CD4-positive, CD25-positive, alpha-beta regulatory T cell (primary cell): ENCODE measurements at regions not wholly inside any gene's neighbourhood (a gene's known extent, or its start where the extent isn't known, plus 50 kb on each side); places are given as distances from the start of the nearest gene placed in this dataset.

Experiments
- ATAC-seq, 2 donors: fragments of 150-1000 bp; cut with Tn5 transposase; one replicate each; pipeline ENCODE4 v1.10.0; 2021; ENCODE audit warnings: low read depth in 2 of 2, moderate number of reproducible peaks in 2 of 2, moderate library complexity in 1 of 2
- DNase-seq, 3 donors: peaks; one replicate each; pipeline versions ENCODE4 v3.0.0 to v3.0.0-alpha.2; 2012 to 2022; ENCODE audit warnings: mixed read lengths in 1 of 3
- H3K27ac ChIP-seq: one replicate; pipeline ENCODE4 v1.7.0; 2013; ENCODE audit warnings: mild to moderate bottlenecking, low read length; ENCODE audit not compliant: insufficient read depth, poor library complexity, severe bottlenecking
- H3K27me3 ChIP-seq: one replicate; pipeline ENCODE4 v1.7.0; 2013; ENCODE audit warnings: low read length; ENCODE audit not compliant: control insufficient read depth, insufficient read depth
- H3K36me3 ChIP-seq: one replicate; pipeline ENCODE4 v1.7.0; 2013; ENCODE audit warnings: mild to moderate bottlenecking, low read length, moderate library complexity; ENCODE audit not compliant: control insufficient read depth, insufficient read depth
- H3K4me1 ChIP-seq: 2 replicates; pipeline ENCODE4 v1.7.0; 2013; ENCODE audit warnings: mild to moderate bottlenecking, low read length; ENCODE audit not compliant: insufficient read depth, control insufficient read depth, poor library complexity, severe bottlenecking
- H3K4me3 ChIP-seq: one replicate; pipeline ENCODE4 v1.7.0; 2013; ENCODE audit warnings: low read depth, mild to moderate bottlenecking, low read length, moderate library complexity
- H3K9me3 ChIP-seq, 2 experiments: 1 replicate in 1 of 2; 2 replicates in 1 of 2; pipeline ENCODE4 v1.7.0; 2013; ENCODE audit warnings: low read length in 2 of 2, mild to moderate bottlenecking in 1 of 2, moderate library complexity in 1 of 2; ENCODE audit not compliant: control insufficient read depth in 2 of 2
- H3K27ac Mint-ChIP-seq, 3 donors: one replicate each; pipeline ENCODE4 v1.8.0; 2020 to 2022; ENCODE audit warnings: mild to moderate bottlenecking in 3 of 3, mixed read lengths in 3 of 3, moderate library complexity in 2 of 3
- H3K27me3 Mint-ChIP-seq: one replicate; pipeline ENCODE4 v1.8.0; 2022; ENCODE audit warnings: mild to moderate bottlenecking, mixed read lengths
- H3K36me3 Mint-ChIP-seq: one replicate; pipeline ENCODE4 v1.8.0; 2020; ENCODE audit warnings: mixed read lengths
- H3K4me1 Mint-ChIP-seq, 4 donors: one replicate each; pipeline ENCODE4 v1.8.0; 2020 to 2022; ENCODE audit warnings: mixed read lengths in 4 of 4, mild to moderate bottlenecking in 1 of 4
- H3K4me3 Mint-ChIP-seq, 4 donors: one replicate each; pipeline ENCODE4 v1.8.0; 2020 to 2022; ENCODE audit warnings: mild to moderate bottlenecking in 4 of 4, mixed read lengths in 4 of 4, moderate library complexity in 3 of 4
- H3K9me3 Mint-ChIP-seq, 7 donors: one replicate each; pipeline ENCODE4 v1.8.0; 2020 to 2022; ENCODE audit warnings: mixed read lengths in 7 of 7, mild to moderate bottlenecking in 3 of 7, moderate library complexity in 2 of 7

- Mint-ChIP-seq H3K27ac (peak overlapping the region in 1 of 3 donors; percentile 57), H3K4me3 (no peak overlapping the region), H3K9me3 (peaks cover 0 to 20% (median 1%) of the 10 kb centered on the region in 7 donors), H3K27me3 (no peaks in the 10 kb centered on the region), H3K36me3 (no peaks in the 10 kb centered on the region), H3K4me1 (no peaks in the 10 kb centered on the region)
- no peak overlapping the region for H3K27ac ChIP-seq
- H3K27me3 ChIP-seq: no peaks in the 10 kb centered on the region
- H3K36me3 ChIP-seq: no peaks in the 10 kb centered on the region
- ATAC-seq: no peak
- peaks cover 0 to 3% of the 10 kb centered on the region in 2 experiments for H3K9me3 ChIP-seq
- no peaks in the 10 kb centered on the region for H3K4me1 ChIP-seq
- H3K4me3 ChIP-seq: no peak overlapping the region
- no peak for DNase-seq
Observed at GRCh38 chr9:82354279-82354659, 365.7 kb downstream of the SPATA31D1 start.

- no peaks in the 10 kb centered on the region for H3K9me3 ChIP-seq
- H3K27me3 Mint-ChIP-seq: no peaks in the 10 kb centered on the region
- no peak overlapping the region for H3K27ac ChIP-seq
- DNase-seq: no peak
- H3K4me3 ChIP-seq: no peak overlapping the region
- no peaks in the 10 kb centered on the region for H3K4me1 ChIP-seq
- H3K36me3 Mint-ChIP-seq: no peaks in the 10 kb centered on the region
- no peaks in the 10 kb centered on the region for H3K36me3 ChIP-seq
- no peak for ATAC-seq
- H3K4me3 Mint-ChIP-seq: no peak overlapping the region
- H3K9me3 Mint-ChIP-seq: peaks cover 0 to 14% (median 4%) of the 10 kb centered on the region in 7 donors
- no peaks in the 10 kb centered on the region for H3K27me3 ChIP-seq
- no peak overlapping the region for H3K27ac Mint-ChIP-seq
- no peaks in the 10 kb centered on the region for H3K4me1 Mint-ChIP-seq
Observed at GRCh38 chr9:82356131-82356530, 367.6 kb downstream of the SPATA31D1 start.

- no peaks in the 10 kb centered on the region for H3K27me3 ChIP-seq
- DNase-seq (no peak), ATAC-seq (no peak)
- H3K9me3 ChIP-seq: no peaks in the 10 kb centered on the region
- H3K36me3 ChIP-seq: no peaks in the 10 kb centered on the region
- no peaks in the 10 kb centered on the region for H3K4me1 Mint-ChIP-seq
- peaks cover 0 to 11% (median 4%) of the 10 kb centered on the region in 7 donors for H3K9me3 Mint-ChIP-seq
- no peak overlapping the region for H3K27ac ChIP-seq
- no peaks in the 10 kb centered on the region for H3K4me1 ChIP-seq
- no peaks in the 10 kb centered on the region for H3K36me3 Mint-ChIP-seq
- H3K4me3 ChIP-seq: no peak overlapping the region
- no peaks in the 10 kb centered on the region for H3K27me3 Mint-ChIP-seq
- H3K27ac Mint-ChIP-seq: no peak overlapping the region
- H3K4me3 Mint-ChIP-seq: no peak overlapping the region
Observed at GRCh38 chr9:82356871-82357270, 368.3 kb downstream of the SPATA31D1 start.

- Histone ChIP-seq H3K27ac (no peak overlapping the region), H3K4me1 (no peaks in the 10 kb centered on the region), H3K4me3 (no peak overlapping the region), H3K36me3 (no peaks in the 10 kb centered on the region), H3K27me3 (no peaks in the 10 kb centered on the region), H3K9me3 (no peaks in the 10 kb centered on the region)
- no peaks in the 10 kb centered on the region for H3K27me3 Mint-ChIP-seq
- peaks cover 0 to 9% (median 6%) of the 10 kb centered on the region in 7 donors for H3K9me3 Mint-ChIP-seq
- no peak overlapping the region for H3K4me3 Mint-ChIP-seq
- no peaks in the 10 kb centered on the region for H3K4me1 Mint-ChIP-seq
- DNase-seq: no peak
- ATAC-seq: no peak
- no peak overlapping the region for H3K27ac Mint-ChIP-seq
- H3K36me3 Mint-ChIP-seq: no peaks in the 10 kb centered on the region
Observed at GRCh38 chr9:82363198-82363597, 374.6 kb downstream of the SPATA31D1 start.

GRCh38 chr9:82363682-82364081 is 375.1 kb downstream of the SPATA31D1 start:
- H3K27ac ChIP-seq: no peak overlapping the region
- no peaks in the 10 kb centered on the region for H3K36me3 ChIP-seq
- H3K27me3 Mint-ChIP-seq: no peaks in the 10 kb centered on the region
- H3K36me3 Mint-ChIP-seq: no peaks in the 10 kb centered on the region
- no peaks in the 10 kb centered on the region for H3K9me3 ChIP-seq
- H3K4me3 ChIP-seq: no peak overlapping the region
- H3K27me3 ChIP-seq: no peaks in the 10 kb centered on the region
- H3K9me3 Mint-ChIP-seq: peaks cover 0 to 9% (median 6%) of the 10 kb centered on the region in 7 donors
- H3K4me1 ChIP-seq: no peaks in the 10 kb centered on the region
- H3K4me3 Mint-ChIP-seq: no peak overlapping the region
- no peak for ATAC-seq
- no peak overlapping the region for H3K27ac Mint-ChIP-seq
- DNase-seq: no peak
- no peaks in the 10 kb centered on the region for H3K4me1 Mint-ChIP-seq

- H3K36me3 ChIP-seq: no peaks in the 10 kb centered on the region
- H3K27me3 Mint-ChIP-seq: no peaks in the 10 kb centered on the region
- no peak overlapping the region for H3K4me3 Mint-ChIP-seq
- H3K27me3 ChIP-seq: no peaks in the 10 kb centered on the region
- H3K9me3 Mint-ChIP-seq: peaks cover 0 to 16% (median 4%) of the 10 kb centered on the region in 7 donors
- no peaks in the 10 kb centered on the region for H3K4me1 ChIP-seq
- H3K27ac Mint-ChIP-seq: no peak overlapping the region
- no peak overlapping the region for H3K27ac ChIP-seq
- ATAC-seq (no peak), DNase-seq (no peak)
- H3K36me3 Mint-ChIP-seq: no peaks in the 10 kb centered on the region
- H3K9me3 ChIP-seq: no peaks in the 10 kb centered on the region
- no peak overlapping the region for H3K4me3 ChIP-seq
- H3K4me1 Mint-ChIP-seq: no peaks in the 10 kb centered on the region
Observed at GRCh38 chr9:82367016-82367415, 378.4 kb downstream of the SPATA31D1 start.

GRCh38 chr9:82367929-82368328 is 379.4 kb downstream of the SPATA31D1 start:
- H3K4me1 Mint-ChIP-seq: no peaks in the 10 kb centered on the region
- ATAC-seq: no peak

GRCh38 chr9:82369251-82369945 is 380.8 kb downstream of the SPATA31D1 start:
- peaks cover 0 to 13% (median 3%) of the 10 kb centered on the region in 7 donors for H3K9me3 Mint-ChIP-seq
- DNase-seq (no peak), ATAC-seq (no peak)
- H3K9me3 ChIP-seq: no peaks in the 10 kb centered on the region
- no peak overlapping the region for H3K4me3 ChIP-seq
- H3K27ac Mint-ChIP-seq: no peak overlapping the region
- H3K27ac ChIP-seq: no peak overlapping the region
- no peaks in the 10 kb centered on the region for H3K36me3 Mint-ChIP-seq
- no peaks in the 10 kb centered on the region for H3K4me1 ChIP-seq
- H3K36me3 ChIP-seq: no peaks in the 10 kb centered on the region
- no peak overlapping the region for H3K4me3 Mint-ChIP-seq
- no peaks in the 10 kb centered on the region for H3K27me3 Mint-ChIP-seq
- no peaks in the 10 kb centered on the region for H3K4me1 Mint-ChIP-seq
- H3K27me3 ChIP-seq: no peaks in the 10 kb centered on the region

More at GRCh38 chr9:82367929-82368328, 379.4 kb downstream of the SPATA31D1 start:
- no peak overlapping the region for H3K27ac ChIP-seq
- H3K36me3 Mint-ChIP-seq: no peaks in the 10 kb centered on the region
- no peak overlapping the region for H3K4me3 Mint-ChIP-seq
- no peaks in the 10 kb centered on the region for H3K27me3 ChIP-seq
- H3K36me3 ChIP-seq: no peaks in the 10 kb centered on the region
- H3K9me3 ChIP-seq: no peaks in the 10 kb centered on the region
- H3K27me3 Mint-ChIP-seq: no peaks in the 10 kb centered on the region
- DNase-seq: no peak
- H3K27ac Mint-ChIP-seq: no peak overlapping the region
- peaks cover 0 to 16% (median 4%) of the 10 kb centered on the region in 7 donors for H3K9me3 Mint-ChIP-seq
- H3K4me3 ChIP-seq: no peak overlapping the region
- no peaks in the 10 kb centered on the region for H3K4me1 ChIP-seq
